ENCODE measurements at regions not wholly inside any gene's neighbourhood (a gene's known extent, or its start where the extent isn't known, plus 50 kb on each side); places are given as distances from the start of the nearest gene placed in this dataset.

- no peaks in the 10 kb centered on the region for H3K27me3 ChIP-seq (ENCODE audit: control insufficient read depth, insufficient read depth, low read length)
- no peak overlapping the region for H3K9ac ChIP-seq (ENCODE audit: low read length)
Observed at GRCh38 chr7:125511310-125511709, 581.7 kb upstream of the POT1 start.

DNA sequence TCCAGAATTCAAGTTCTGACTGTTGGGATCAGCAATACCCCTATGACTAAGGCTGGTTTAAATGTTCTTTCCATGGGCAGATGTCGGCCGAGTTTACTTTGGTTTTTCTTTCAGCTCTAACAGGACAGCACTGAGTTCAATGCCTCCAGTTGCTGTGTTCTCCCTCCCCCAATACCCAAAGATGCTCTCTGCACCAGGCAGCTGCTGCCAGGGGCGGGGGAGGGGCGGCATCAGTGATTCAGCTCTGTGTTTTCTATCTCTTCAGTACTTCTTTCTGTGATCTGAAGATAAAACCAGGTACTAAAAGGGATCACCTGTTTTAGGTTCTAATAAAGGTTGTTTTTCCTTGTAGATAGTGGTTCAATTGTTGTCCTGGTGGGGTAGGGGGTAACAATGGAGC is 576.7 kb upstream of the POT1 start:
- H3K4me1 ChIP-seq (ENCODE audit: control insufficient read depth, insufficient read depth, low read length) = no peaks in the 10 kb centered on the region
- no peak overlapping the region for H3K9ac ChIP-seq (ENCODE audit: low read length)
- H3K36me3 ChIP-seq (ENCODE audit: control insufficient read depth, insufficient read depth, low read length) = no peaks in the 10 kb centered on the region
- no peak overlapping the region for H3K27ac ChIP-seq (ENCODE audit: low read depth, low read length)
- no peaks in the 10 kb centered on the region for H3K27me3 ChIP-seq (ENCODE audit: control insufficient read depth, insufficient read depth, low read length)
- no peak overlapping the region for H3K4me3 ChIP-seq (ENCODE audit: low read length)

More at GRCh38 chr7:125511310-125511709, 581.7 kb upstream of the POT1 start:
- H3K4me3 ChIP-seq (ENCODE audit: low read length) = no peak overlapping the region
- no peaks in the 10 kb centered on the region for H3K4me1 ChIP-seq (ENCODE audit: control insufficient read depth, insufficient read depth, low read length)
- no peaks in the 10 kb centered on the region for H3K36me3 ChIP-seq (ENCODE audit: control insufficient read depth, insufficient read depth, low read length)
- no peak overlapping the region for H3K27ac ChIP-seq (ENCODE audit: low read depth, low read length)

- Histone ChIP-seq H3K36me3 (ENCODE audit: control insufficient read depth, insufficient read depth, low read length) (no peaks in the 10 kb centered on the region), H3K4me3 (ENCODE audit: low read length) (no peak overlapping the region), H3K9ac (ENCODE audit: low read length) (no peak overlapping the region), H3K4me1 (ENCODE audit: control insufficient read depth, insufficient read depth, low read length) (no peaks in the 10 kb centered on the region), H3K27ac (ENCODE audit: low read depth, low read length) (no peak overlapping the region), H3K27me3 (ENCODE audit: control insufficient read depth, insufficient read depth, low read length) (no peaks in the 10 kb centered on the region)
Observed at GRCh38 chr7:125504848-125505247, 575.2 kb upstream of the POT1 start.

- no peak overlapping the region for H3K4me3 ChIP-seq (ENCODE audit: low read length)
Observed at GRCh38 chr7:125495997-125496396, 566.4 kb upstream of the POT1 start.

GRCh38 chr7:125492521-125492920 is 562.9 kb upstream of the POT1 start:
- Histone ChIP-seq H3K27me3 (ENCODE audit: control insufficient read depth, insufficient read depth, low read length) (no peaks in the 10 kb centered on the region), H3K4me3 (ENCODE audit: low read length) (no peak overlapping the region), H3K27ac (ENCODE audit: low read depth, low read length) (no peak overlapping the region), H3K9ac (ENCODE audit: low read length) (no peak overlapping the region), H3K4me1 (ENCODE audit: control insufficient read depth, insufficient read depth, low read length) (no peaks in the 10 kb centered on the region), H3K36me3 (ENCODE audit: control insufficient read depth, insufficient read depth, low read length) (no peaks in the 10 kb centered on the region)

More at GRCh38 chr7:125495997-125496396, 566.4 kb upstream of the POT1 start:
- Histone ChIP-seq H3K4me1 (ENCODE audit: control insufficient read depth, insufficient read depth, low read length) (no peaks in the 10 kb centered on the region), H3K27ac (ENCODE audit: low read depth, low read length) (no peak overlapping the region), H3K36me3 (ENCODE audit: control insufficient read depth, insufficient read depth, low read length) (no peaks in the 10 kb centered on the region), H3K27me3 (ENCODE audit: control insufficient read depth, insufficient read depth, low read length) (no peaks in the 10 kb centered on the region), H3K9ac (ENCODE audit: low read length) (no peak overlapping the region)

- H3K4me1 ChIP-seq (ENCODE audit: control insufficient read depth, insufficient read depth, low read length) = no peaks in the 10 kb centered on the region
- no peak overlapping the region for H3K9ac ChIP-seq (ENCODE audit: low read length)
- H3K36me3 ChIP-seq (ENCODE audit: control insufficient read depth, insufficient read depth, low read length) = no peaks in the 10 kb centered on the region
- no peaks in the 10 kb centered on the region for H3K27me3 ChIP-seq (ENCODE audit: control insufficient read depth, insufficient read depth, low read length)
- no peak overlapping the region for H3K4me3 ChIP-seq (ENCODE audit: low read length)
- H3K27ac ChIP-seq (ENCODE audit: low read depth, low read length) = no peak overlapping the region
Observed at GRCh38 chr7:125491137-125491536, 561.5 kb upstream of the POT1 start.

DNA sequence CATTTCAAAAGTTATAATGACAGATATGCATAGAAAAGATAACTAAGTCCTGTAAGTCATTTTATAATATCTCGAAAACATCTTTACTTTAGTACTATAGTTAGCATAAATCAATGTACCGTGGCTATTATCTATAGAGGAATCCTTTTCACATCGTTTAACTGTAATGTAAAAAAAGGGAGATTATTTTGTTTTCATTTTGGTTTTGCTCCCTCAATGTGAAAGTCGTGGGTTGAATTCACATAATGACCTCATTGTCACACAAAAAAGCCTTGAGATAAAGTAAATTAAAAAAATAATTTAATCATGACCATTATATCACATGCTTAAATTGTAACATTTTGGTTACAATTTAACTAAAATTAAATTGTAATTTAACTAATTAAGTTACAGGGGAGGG is 560.5 kb upstream of the POT1 start:
- no peak overlapping the region for H3K27ac ChIP-seq (ENCODE audit: low read depth, low read length)
- H3K27me3 ChIP-seq (ENCODE audit: control insufficient read depth, insufficient read depth, low read length) = no peaks in the 10 kb centered on the region
- no peaks in the 10 kb centered on the region for H3K36me3 ChIP-seq (ENCODE audit: control insufficient read depth, insufficient read depth, low read length)
- no peak overlapping the region for H3K4me3 ChIP-seq (ENCODE audit: low read length)
- no peak overlapping the region for H3K9ac ChIP-seq (ENCODE audit: low read length)
- no peaks in the 10 kb centered on the region for H3K4me1 ChIP-seq (ENCODE audit: control insufficient read depth, insufficient read depth, low read length)

DNA sequence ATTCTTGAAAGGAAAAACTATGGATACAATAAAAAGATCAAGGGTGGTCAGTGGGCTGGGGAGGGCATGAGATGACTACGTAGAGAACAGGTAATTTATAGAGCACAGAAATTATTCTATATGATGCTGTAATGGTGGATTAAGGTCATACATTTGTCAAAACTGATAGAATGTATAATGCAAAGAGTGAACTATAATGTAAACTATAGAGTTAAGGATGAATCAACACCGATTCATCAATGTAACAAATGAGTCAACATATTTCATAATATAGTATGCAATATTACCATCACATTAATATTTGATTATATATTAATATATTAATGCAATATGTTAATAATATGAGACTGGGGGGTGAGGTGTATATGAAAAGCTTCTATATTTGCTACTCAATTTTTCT is 555.6 kb upstream of the POT1 start:
- Histone ChIP-seq H3K9ac (ENCODE audit: low read length) (no peak overlapping the region), H3K36me3 (ENCODE audit: control insufficient read depth, insufficient read depth, low read length) (no peaks in the 10 kb centered on the region), H3K4me1 (ENCODE audit: control insufficient read depth, insufficient read depth, low read length) (no peaks in the 10 kb centered on the region), H3K27ac (ENCODE audit: low read depth, low read length) (no peak overlapping the region), H3K27me3 (ENCODE audit: control insufficient read depth, insufficient read depth, low read length) (no peaks in the 10 kb centered on the region), H3K4me3 (ENCODE audit: low read length) (no peak overlapping the region)

DNA sequence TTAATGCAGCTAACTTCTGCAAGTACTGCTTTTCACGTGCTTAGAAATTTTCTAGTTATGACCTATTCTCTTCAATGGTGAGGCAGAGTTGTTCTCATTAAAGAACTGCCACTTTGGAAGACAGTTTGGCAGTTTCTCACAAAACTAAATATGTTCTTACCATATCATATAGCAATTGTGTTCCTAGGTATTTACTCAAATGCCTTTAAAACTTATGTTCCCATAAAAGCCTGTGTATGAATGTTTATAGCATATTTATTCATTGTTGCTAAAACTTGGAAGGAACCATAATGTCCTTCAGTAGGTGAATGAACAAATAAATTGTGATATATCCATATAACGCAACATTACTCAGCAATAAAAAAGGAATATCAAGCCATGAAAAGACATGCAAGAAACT is 555.1 kb upstream of the POT1 start:
- H3K9ac ChIP-seq (ENCODE audit: low read length) = no peak overlapping the region
- H3K27me3 ChIP-seq (ENCODE audit: control insufficient read depth, insufficient read depth, low read length) = no peaks in the 10 kb centered on the region
- no peak overlapping the region for H3K4me3 ChIP-seq (ENCODE audit: low read length)
- H3K27ac ChIP-seq (ENCODE audit: low read depth, low read length) = no peak overlapping the region
- H3K4me1 ChIP-seq (ENCODE audit: control insufficient read depth, insufficient read depth, low read length) = no peaks in the 10 kb centered on the region
- no peaks in the 10 kb centered on the region for H3K36me3 ChIP-seq (ENCODE audit: control insufficient read depth, insufficient read depth, low read length)

GRCh38 chr7:125481323-125481722 is 551.7 kb upstream of the POT1 start:
- Histone ChIP-seq H3K36me3 (ENCODE audit: control insufficient read depth, insufficient read depth, low read length) (no peaks in the 10 kb centered on the region), H3K4me3 (ENCODE audit: low read length) (no peak overlapping the region)

DNA sequence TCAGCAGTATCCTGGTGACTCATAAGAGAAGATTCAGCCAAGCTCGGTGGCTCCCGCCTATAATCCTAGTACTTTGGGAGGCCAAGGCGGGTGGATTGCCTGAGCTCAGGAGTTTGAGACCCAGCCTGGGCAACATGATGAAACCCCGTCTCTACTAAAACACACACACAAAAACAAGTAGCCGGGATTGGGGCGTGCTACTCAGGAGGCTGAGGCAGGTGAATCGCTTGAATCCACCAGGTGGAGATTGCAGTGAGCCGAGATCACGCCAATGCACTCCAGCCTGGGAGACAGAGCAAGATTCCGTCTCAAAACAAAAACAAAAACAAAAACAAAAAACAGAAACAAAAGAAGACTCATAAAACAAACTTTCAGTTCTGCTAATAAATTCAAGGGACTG is 551.1 kb upstream of the POT1 start:
- Histone ChIP-seq H3K9ac (ENCODE audit: low read length) (no peak overlapping the region), H3K4me3 (ENCODE audit: low read length) (no peak overlapping the region)

More at GRCh38 chr7:125481323-125481722, 551.7 kb upstream of the POT1 start:
- no peak overlapping the region for H3K27ac ChIP-seq (ENCODE audit: low read depth, low read length)
- no peaks in the 10 kb centered on the region for H3K4me1 ChIP-seq (ENCODE audit: control insufficient read depth, insufficient read depth, low read length)
- H3K9ac ChIP-seq (ENCODE audit: low read length) = no peak overlapping the region
- H3K27me3 ChIP-seq (ENCODE audit: control insufficient read depth, insufficient read depth, low read length) = no peaks in the 10 kb centered on the region

GRCh38 chr7:125468855-125469174 is 539.2 kb upstream of the POT1 start:
- H3K9ac ChIP-seq (ENCODE audit: low read length) = no peak overlapping the region
- no peaks in the 10 kb centered on the region for H3K27me3 ChIP-seq (ENCODE audit: control insufficient read depth, insufficient read depth, low read length)
- no peak overlapping the region for H3K27ac ChIP-seq (ENCODE audit: low read depth, low read length)
- no peaks in the 10 kb centered on the region for H3K36me3 ChIP-seq (ENCODE audit: control insufficient read depth, insufficient read depth, low read length)
- no peaks in the 10 kb centered on the region for H3K4me1 ChIP-seq (ENCODE audit: control insufficient read depth, insufficient read depth, low read length)
- no peak overlapping the region for H3K4me3 ChIP-seq (ENCODE audit: low read length)

More for the DNA sequence above, 551.1 kb upstream of the POT1 start:
- Histone ChIP-seq H3K27me3 (ENCODE audit: control insufficient read depth, insufficient read depth, low read length) (no peaks in the 10 kb centered on the region), H3K36me3 (ENCODE audit: control insufficient read depth, insufficient read depth, low read length) (no peaks in the 10 kb centered on the region), H3K27ac (ENCODE audit: low read depth, low read length) (no peak overlapping the region), H3K4me1 (ENCODE audit: control insufficient read depth, insufficient read depth, low read length) (no peaks in the 10 kb centered on the region)

DNA sequence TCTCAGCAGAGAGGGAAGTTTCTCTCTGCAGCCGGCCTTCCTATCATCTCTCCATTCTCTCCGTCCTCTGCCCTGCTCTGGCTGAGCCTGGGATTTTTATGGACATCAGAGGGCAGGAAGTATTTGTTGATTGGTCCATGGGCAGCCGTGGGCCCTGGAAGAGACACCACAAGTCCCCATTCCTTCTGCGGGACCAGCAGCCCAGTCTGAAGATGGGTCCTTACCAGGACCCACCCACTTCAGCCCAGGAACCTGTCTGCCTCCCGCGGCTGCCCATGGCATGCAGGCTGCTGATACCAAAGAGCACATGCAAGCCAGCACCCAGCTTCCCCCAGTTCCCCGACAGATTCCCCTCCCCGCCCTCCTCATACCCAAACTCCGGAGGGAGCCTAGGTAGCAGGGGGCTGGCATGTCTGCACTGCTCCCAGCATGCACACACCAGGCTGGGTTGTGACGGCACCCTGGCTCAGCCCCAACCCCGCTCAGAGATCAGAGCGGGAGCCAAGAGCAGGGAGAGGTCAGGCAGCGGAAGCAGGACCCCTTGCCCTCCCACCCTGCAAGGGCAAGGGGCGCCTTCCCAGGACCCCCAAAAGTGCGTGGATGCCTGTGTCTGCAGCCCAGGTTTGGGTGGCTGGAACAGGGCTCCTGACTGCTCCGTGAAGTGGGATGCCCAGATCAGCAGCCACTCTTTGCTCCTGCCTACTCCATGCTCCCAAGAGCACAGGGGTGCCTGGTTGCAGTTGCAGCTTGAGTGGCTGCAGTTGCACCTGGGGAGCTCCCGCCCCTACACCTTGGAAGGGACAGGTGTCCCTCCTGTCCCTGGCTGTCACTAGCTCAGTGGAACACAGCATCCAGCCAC is 538.6 kb upstream of the POT1 start:
- H3K27me3 ChIP-seq (ENCODE audit: control insufficient read depth, insufficient read depth, low read length) = no peaks in the 10 kb centered on the region
- no peak overlapping the region for H3K9ac ChIP-seq (ENCODE audit: low read length)
- H3K27ac ChIP-seq (ENCODE audit: low read depth, low read length) = no peak overlapping the region
- H3K4me3 ChIP-seq (ENCODE audit: low read length) = no peak overlapping the region
- no peaks in the 10 kb centered on the region for H3K4me1 ChIP-seq (ENCODE audit: control insufficient read depth, insufficient read depth, low read length)
- no peaks in the 10 kb centered on the region for H3K36me3 ChIP-seq (ENCODE audit: control insufficient read depth, insufficient read depth, low read length)

Measured in rectal smooth muscle tissue (tissue), 1 donor.